Activated T-cell treated with anti-CD3 and anti-CD28 coated beads, Interleukin-2, amount 50 U/mL, for 48 hours (primary cell): ENCODE measurements at regions not wholly inside any gene's neighbourhood (a gene's known extent, or its start where the extent isn't known, plus 50 kb on each side); places are given as distances from the start of the nearest gene placed in this dataset.
"Not testable (repeated sequence)": the region's sequence is repeated elsewhere in the genome, so short reads cannot be mapped to it uniquely, and the experiment has no call there.

Source experiments
- DNase-seq, 2 experiments: peaks; one replicate each; pipeline ENCODE4 v3.0.0-alpha.2; 2020

DNA sequence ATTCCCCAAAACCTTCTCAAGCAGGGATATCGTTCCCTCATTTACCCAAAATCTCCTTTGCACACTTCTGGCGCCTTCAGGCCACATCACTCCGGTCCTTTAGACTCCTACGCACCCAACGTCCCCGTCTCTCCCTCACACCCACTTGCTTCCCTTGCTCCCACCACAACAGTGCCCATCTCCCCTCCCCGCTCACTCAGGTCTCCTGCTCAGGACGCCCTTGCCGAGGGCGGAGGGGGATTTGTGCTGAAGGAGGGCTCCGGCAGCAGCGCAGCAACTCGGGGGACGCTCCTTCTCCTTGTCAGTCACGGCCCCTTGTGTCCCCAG lies 71.6 kb downstream of the PCMTD2 start:
- not testable (repeated sequence) for DNase-seq

DNA sequence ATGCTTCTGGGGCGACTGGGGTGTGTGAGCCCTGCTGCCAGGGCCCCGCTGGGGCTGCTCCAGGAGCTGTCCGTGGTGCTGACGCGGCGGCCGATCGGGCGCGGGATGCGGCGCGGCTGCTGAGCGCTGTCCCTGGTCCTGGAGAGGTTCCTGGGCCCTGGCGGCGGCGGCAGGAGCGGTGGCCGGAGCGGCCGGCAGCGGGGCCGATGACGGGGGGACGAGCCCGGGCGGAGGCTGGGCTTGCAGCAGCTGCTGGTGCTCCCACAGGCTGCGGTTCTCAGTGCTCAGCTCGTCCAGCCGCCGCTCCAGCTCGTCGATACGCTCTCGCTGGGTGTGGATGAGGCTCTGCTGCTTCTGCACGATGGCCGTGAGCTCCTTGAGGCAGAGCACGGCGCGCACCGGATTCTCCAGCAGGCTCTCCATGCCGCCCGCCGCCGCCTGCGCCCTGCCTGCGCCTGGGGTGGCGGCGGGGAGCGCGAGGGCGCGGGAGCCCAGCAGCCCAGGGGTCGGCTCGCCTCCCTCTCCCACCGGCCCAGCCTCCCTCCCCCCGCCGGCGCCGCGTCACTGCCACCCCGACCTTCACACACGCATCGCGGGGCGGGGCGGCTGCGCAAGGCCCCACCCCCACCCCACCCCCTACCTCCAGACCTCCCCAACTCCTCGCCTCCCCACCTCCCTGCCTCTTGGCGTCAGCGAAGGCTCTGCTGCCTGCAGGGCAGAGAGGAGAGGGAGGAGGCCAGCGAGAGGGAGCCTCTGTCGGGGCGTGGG lies 72.2 kb downstream of the PCMTD2 start:
- peak in 1 of 2 experiments; percentile 41 for DNase-seq

DNA sequence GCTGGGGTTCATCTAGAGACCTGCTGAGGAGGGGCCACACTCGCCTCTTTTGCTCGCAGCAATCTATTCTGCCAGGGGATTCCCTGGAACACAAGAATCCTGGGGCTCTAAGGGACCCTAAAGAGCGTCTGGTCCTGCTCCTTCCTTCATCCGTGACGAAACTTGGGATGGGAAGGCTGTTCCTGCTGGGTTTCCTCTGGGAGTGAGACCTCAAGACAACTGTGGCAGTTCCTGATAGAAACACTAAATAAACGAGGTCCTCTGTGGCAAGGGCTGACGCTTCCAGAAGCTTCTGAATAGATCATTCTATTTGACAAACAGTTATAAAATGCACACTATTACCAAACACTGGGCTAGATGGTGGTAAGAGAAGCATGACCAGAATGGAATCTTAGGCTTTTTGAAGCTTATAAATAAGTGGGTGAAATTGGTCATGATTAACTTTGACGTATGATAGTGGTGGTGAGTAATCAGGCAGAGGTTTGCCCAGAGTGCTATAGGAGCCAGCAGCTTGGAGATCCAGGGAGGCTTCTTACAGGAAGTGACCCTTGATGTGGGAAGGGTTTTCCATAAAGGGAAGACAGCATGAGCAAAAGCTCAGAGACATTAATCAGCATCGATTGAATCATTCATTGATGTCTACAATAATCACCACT lies 73.2 kb downstream of the PCMTD2 start:
- DNase-seq: not testable (repeated sequence)

DNA sequence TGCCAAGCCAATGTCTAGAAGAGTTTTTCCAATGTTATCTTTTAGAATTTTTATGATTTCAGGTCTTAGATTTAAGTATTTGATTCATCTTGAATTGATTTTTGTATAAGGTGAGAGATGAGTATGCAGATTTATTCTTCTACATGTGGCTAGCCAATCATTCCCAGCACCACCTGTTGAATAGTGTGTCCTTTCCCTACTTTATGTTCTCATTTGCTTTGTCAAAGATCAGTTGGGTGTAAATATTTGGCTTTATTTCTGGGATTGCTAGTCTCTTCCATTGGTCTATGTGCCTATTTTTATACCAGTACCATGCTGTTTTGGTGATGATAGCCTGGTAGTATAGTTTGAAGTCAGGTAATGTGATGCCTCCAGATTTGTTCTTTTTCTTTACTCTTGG lies 77.1 kb downstream of the PCMTD2 start:
- DNase-seq: not testable (repeated sequence)
